HepG2 (cell line): ENCODE measurements at regions not wholly inside any gene's neighbourhood (a gene's known extent, or its start where the extent isn't known, plus 50 kb on each side); places are given as distances from the start of the nearest gene placed in this dataset.
A peak's percentile ranks its signal among the peaks of the same experiment; 100 is the strongest.

Source experiments
- ATAC-seq: fragments of 200-7000 bp; cut with Tn5 transposase; 3 replicates; pipeline ENCODE4 v1.9.1; 2020; ENCODE audit warnings: mild to moderate bottlenecking, moderate library complexity
- BruUV-seq: library from RNA; stranded (reverse); fragments of 400-500 nt; replicated peaks from 2 replicates; lab custom pipeline; 2021; lab: Mats Ljungman, UMichigan
- CTCF ChIA-PET: fragments of 300-600 bp; formaldehyde crosslinking; extraction: SDS; loops from one replicate; lab custom pipeline; 2021; ENCODE audit warnings: low total read pairs, inconsistent platforms, low intra/inter-chr PET ratio; lab: Yijun Ruan, JAX
- POLR2A ChIA-PET: fragments of 350-600 bp; sonication (Branson Sonifier 250); formaldehyde crosslinking; loops from one replicate; lab custom pipeline; 2020; ENCODE audit warnings: antibody characterized with exemption, inconsistent platforms; lab: Yijun Ruan, JAX
- DNase-seq: peaks from one replicate; pipeline ENCODE4 v3.0.0-alpha.2; 2015; ENCODE audit warnings: low spot score
- FAIRE-seq: peaks from 3 replicates; lab custom pipeline; 2011; peaks lifted over from hg19 to GRCh38; lab: Jason Lieb, UNC
- H2AFZ ChIP-seq: one replicate; pipeline ENCODE4 v1.6.1; 2011; ENCODE audit warnings: low read length, inconsistent platforms
- H3K27ac ChIP-seq: fragments of 300-600 bp; 3 replicates; pipeline ENCODE4 v1.8.0; 2011; ENCODE audit warnings: mixed run types, mild to moderate bottlenecking, mixed read lengths, low read length, inconsistent platforms; ENCODE audit not compliant: insufficient read depth; ENCODE audit errors: extremely low read length
- H3K27me3 ChIP-seq, 2 experiments: fragments of 200-600 bp in 1 of 2; 2 replicates in 1 of 2; 3 replicates in 1 of 2; pipeline versions ENCODE4 v1.6.0 to v1.8.0; 2011; ENCODE audit warnings: low read length in 2 of 2, mild to moderate bottlenecking in 2 of 2, moderate library complexity in 2 of 2, inconsistent platforms in 1 of 2; ENCODE audit not compliant: insufficient read depth in 2 of 2, control insufficient read depth in 1 of 2
- H3K36me3 ChIP-seq, 2 experiments: fragments of 200-600 bp in 1 of 2; replicated peaks in 1 of 2; 2 replicates in 1 of 2; 3 replicates in 1 of 2; pipeline versions ENCODE4 v1.5.1 to v1.8.0; 2011; ENCODE audit warnings: low read length in 2 of 2, inconsistent platforms in 1 of 2; ENCODE audit not compliant: insufficient read depth in 2 of 2, control insufficient read depth in 1 of 2
- H3K4me1 ChIP-seq: 2 replicates; pipeline ENCODE4 v1.5.1; 2012; ENCODE audit warnings: low read length, inconsistent platforms; ENCODE audit not compliant: insufficient read depth
- H3K4me2 ChIP-seq: 2 replicates; pipeline ENCODE4 v1.6.0; 2011; ENCODE audit warnings: low read depth, low read length, inconsistent platforms
- H3K4me3 ChIP-seq, 3 experiments: fragments of 200-600 bp in 1 of 3; sonication (generic), shearing (Covaris generic) in 1 of 3; replicated peaks in 1 of 3; 2 replicates each; pipeline ENCODE4 v1.5.1; 2011 to 2016; ENCODE audit warnings: low read length in 3 of 3, inconsistent platforms in 2 of 3, low read depth in 2 of 3, mild to moderate bottlenecking in 2 of 3, control low read depth in 1 of 3, mixed read lengths in 1 of 3; ENCODE audit not compliant: insufficient read depth in 1 of 3
- H3K79me2 ChIP-seq: one replicate; pipeline ENCODE4 v1.6.1; 2011; ENCODE audit warnings: low read length, inconsistent platforms; ENCODE audit not compliant: insufficient read depth
- H3K9ac ChIP-seq: 2 replicates; pipeline ENCODE4 v1.6.0; 2011; ENCODE audit warnings: mild to moderate bottlenecking, low read depth, low read length, inconsistent platforms; ENCODE audit not compliant: insufficient read depth
- H3K9me3 ChIP-seq: 2 replicates; pipeline ENCODE4 v1.5.1; 2012; ENCODE audit warnings: mild to moderate bottlenecking, low read length
- H4K20me1 ChIP-seq: 2 replicates; pipeline ENCODE4 v1.6.0; 2011; ENCODE audit warnings: inconsistent platforms, mild to moderate bottlenecking, low read length, moderate library complexity; ENCODE audit not compliant: insufficient read depth
- ATF7 ChIP-seq, 2 experiments: fragments of 450-650 bp in 1 of 2; sonication (generic) in 1 of 2; formaldehyde crosslinking in 1 of 2; IDR thresholded peaks; 2 replicates each; pipeline versions ENCODE4 v1.4.0 to v1.6.1; 2016 to 2020; ENCODE audit warnings: antibody characterized with exemption in 1 of 2, mild to moderate bottlenecking in 1 of 2, missing genetic modification reagents in 1 of 2
- HNF4A ChIP-seq: sonication (generic); formaldehyde crosslinking; IDR thresholded peaks from 2 replicates; pipeline ENCODE4 v1.4.0; 2020; ENCODE audit warnings: missing genetic modification reagents
- IKZF4 ChIP-seq: sonication (generic); formaldehyde crosslinking; IDR thresholded peaks from 2 replicates; pipeline ENCODE4 v1.5.1; 2020; ENCODE audit warnings: borderline replicate concordance, mild to moderate bottlenecking, low read depth, missing genetic modification reagents; ENCODE audit errors: not compliant biosample characterization
- MAX ChIP-seq: IDR thresholded peaks from 2 replicates; pipeline ENCODE4 v1.6.1; 2012; ENCODE audit warnings: inconsistent platforms
- ZNF629 ChIP-seq: sonication (generic); formaldehyde crosslinking; conservative IDR thresholded peaks from 2 replicates; pipeline ENCODE4 v1.5.0; 2020; ENCODE audit warnings: missing genetic modification reagents
- ZNF687 ChIP-seq: sonication (generic); formaldehyde crosslinking; IDR thresholded peaks from 2 replicates; pipeline ENCODE4 v1.5.1; 2020; ENCODE audit warnings: mild to moderate bottlenecking, missing genetic modification reagents, moderate library complexity
- ZNF746 ChIP-seq: sonication (generic); formaldehyde crosslinking; IDR thresholded peaks from 2 replicates; pipeline ENCODE4 v1.8.0; 2022; ENCODE audit warnings: mild to moderate bottlenecking, missing genetic modification reagents
- WGBS: methylation state at CpG from one replicate; pipeline ENCODE4 v1.1.6; 2017; ENCODE audit warnings: low lambda C conversion rate; 5-methylcytosine and 5-hydroxymethylcytosine counted together
- in situ Hi-C: cut with HindIII; loops from 2 replicates; pipeline ENCODE4 v1.10.0; 2017; ENCODE audit warnings: low pct_unique_long_range_greater_than_20kb; ENCODE audit not compliant: extremely low pct_ligation_motif_present
- intact Hi-C: fragments of 100-400 bp; cut with micrococcal nuclease; formaldehyde crosslinking; loops from one replicate; pipeline ENCODE4 v1.10.0; 2022; ENCODE audit not compliant: unreplicated experiment

GRCh38 chrX:39983715-39984114 is 114.0 kb downstream of the BCOR start:
- TF ChIP-seq ATF7 (IDR thresholded peaks at IDR 0.05) (peak; percentile 32; the same call in 1 of the 2 replicates), ATF7 (CRISPR knock-in tag; IDR thresholded peaks at IDR 0.05) (no peak), IKZF4 (CRISPR knock-in tag) (no peak)
- Histone ChIP-seq H3K4me1 (peaks cover 46% of the 10 kb centered on the region), H3K27ac (no peak overlapping the region), H3K9ac (no peak overlapping the region), H2AFZ (no peak overlapping the region), H4K20me1 (no peaks in the 10 kb centered on the region), H3K27me3 (no peaks in the 10 kb centered on the region), H3K36me3 (no peaks in the 10 kb centered on the region), H3K79me2 (no peaks in the 10 kb centered on the region), H3K4me3 (no peak overlapping the region), H3K9me3 (no peaks in the 10 kb centered on the region), H3K4me2 (no peak overlapping the region)
- intact Hi-C loops (no loop called here), in situ Hi-C loops (no loop called here)
- ChIA-PET POLR2A (no interaction called here), CTCF (no interaction called here)
- DNase-seq = no peak
- FAIRE-seq = no peak
- no peak for ATAC-seq
- WGBS = 62% methylated on average over 5 of the region's 5 CpGs
- no TSS peak for BruUV-seq

- no peak overlapping the region for H3K27ac ChIP-seq
- H3K4me1 ChIP-seq = peaks cover 46% of the 10 kb centered on the region
- H3K9ac ChIP-seq = no peak overlapping the region
- no peak overlapping the region for H3K4me3 ChIP-seq
- H3K27me3 ChIP-seq = no peaks in the 10 kb centered on the region
- H4K20me1 ChIP-seq = no peaks in the 10 kb centered on the region
- FAIRE-seq (peak; percentile 4), ATAC-seq (peak; percentile 77), DNase-seq (no peak)
- no peak overlapping the region for H2AFZ ChIP-seq
- WGBS = 75% methylated on average over 2 of the region's 14 CpGs
- H3K4me2 ChIP-seq = 0 out of 2 replicates have a peak overlapping the region, but pooled peaks have one; percentile 36
- in situ Hi-C loops = no loop called here
- TF ChIP-seq ZNF746 (no peak), ZNF687 (CRISPR knock-in tag) (peak; percentile 54), MAX (peak; percentile 15; the same call in 1 of the 2 replicates), HNF4A (peak; percentile 53), ZNF629 (CRISPR knock-in tag) (peak; percentile 45; the same call in 1 of the 2 replicates)
- H3K9me3 ChIP-seq = no peaks in the 10 kb centered on the region
- intact Hi-C loops = no loop called here
- H3K36me3 ChIP-seq = no peaks in the 10 kb centered on the region
- CTCF ChIA-PET = no interaction called here
- POLR2A ChIA-PET = interaction anchor here (2.5 kb wide), 1 partner anchor 29 kb away, joined by 19 read pairs; no protein-coding TSS in a partner anchor
- H3K79me2 ChIP-seq = no peaks in the 10 kb centered on the region
- BruUV-seq = no TSS peak
These were observed 113.4 kb downstream of the BCOR start for GRCh38 chrX:39984191-39984956.
